ENCODE measurements at regions not wholly inside any gene's neighbourhood (a gene's known extent, or its start where the extent isn't known, plus 50 kb on each side); places are given as distances from the start of the nearest gene placed in this dataset.

- H3K9me3 Mint-ChIP-seq (ENCODE audit: unreplicated experiment) = peaks cover 59% of the 10 kb centered on the region
- no peaks in the 10 kb centered on the region for H3K4me1 Mint-ChIP-seq (ENCODE audit: insufficient read depth, unreplicated experiment)
- DNase-seq (ENCODE audit: unreplicated experiment) = no peak
- H3K27me3 Mint-ChIP-seq (ENCODE audit: insufficient read depth, unreplicated experiment) = no peaks in the 10 kb centered on the region
- ChIA-PET POLR2A (no interaction called here), CTCF (no interaction called here)
- intact Hi-C loops (cut with micrococcal nuclease) = no loop called here
- no peak overlapping the region for H3K27ac Mint-ChIP-seq (ENCODE audit: low read depth, unreplicated experiment)
- BruUV-seq (replicated peaks) = no TSS peak
- peaks cover 37% of the 10 kb centered on the region for H3K36me3 Mint-ChIP-seq (ENCODE audit: insufficient read depth, unreplicated experiment)
- TF ChIP-seq CTCF (IDR thresholded peaks at IDR 0.05; ENCODE audit: unreplicated experiment) = no peak
- H3K4me3 Mint-ChIP-seq (ENCODE audit: unreplicated experiment) = no peak overlapping the region
These were observed 1442.9 kb downstream of the UQCRFS1 start for GRCh38 chr19:27770095-27770494.

DNA sequence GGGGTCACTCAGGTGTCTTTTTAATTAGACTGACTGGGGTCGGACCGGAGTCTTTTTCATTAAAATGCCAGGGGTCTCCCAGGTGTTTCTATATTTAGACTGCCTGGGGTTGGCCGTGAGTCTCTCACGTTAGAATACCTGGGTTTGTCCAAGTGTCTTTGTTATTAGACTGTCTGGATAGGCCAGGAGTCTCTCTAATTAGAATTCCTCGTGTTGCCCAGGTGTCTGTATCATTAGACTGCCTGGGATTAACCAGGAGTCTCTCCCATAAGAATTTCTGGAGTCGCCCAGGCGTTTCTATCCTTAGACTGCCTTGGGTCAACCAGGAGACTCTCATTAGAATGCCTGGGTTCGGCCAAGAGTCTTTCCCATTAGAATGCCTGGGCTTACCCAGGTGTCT, 1445.7 kb downstream of the UQCRFS1 start:
- TF ChIP-seq CTCF (IDR thresholded peaks at IDR 0.05; ENCODE audit: unreplicated experiment) = no peak
- ChIA-PET CTCF (no interaction called here), POLR2A (no interaction called here)
- no TSS peak for BruUV-seq (replicated peaks)
- no peak overlapping the region for H3K4me3 Mint-ChIP-seq (ENCODE audit: unreplicated experiment)
- H3K27ac Mint-ChIP-seq (ENCODE audit: low read depth, unreplicated experiment) = no peak overlapping the region
- H3K36me3 Mint-ChIP-seq (ENCODE audit: insufficient read depth, unreplicated experiment) = peaks cover 21% of the 10 kb centered on the region
- peaks cover 48% of the 10 kb centered on the region for H3K9me3 Mint-ChIP-seq (ENCODE audit: unreplicated experiment)
- intact Hi-C loops (cut with micrococcal nuclease) = no loop called here
- DNase-seq (ENCODE audit: unreplicated experiment) = no peak
- H3K27me3 Mint-ChIP-seq (ENCODE audit: insufficient read depth, unreplicated experiment) = no peaks in the 10 kb centered on the region
- no peaks in the 10 kb centered on the region for H3K4me1 Mint-ChIP-seq (ENCODE audit: insufficient read depth, unreplicated experiment)

GRCh38 chr19:27765912-27766725, 1446.8 kb downstream of the UQCRFS1 start:
- Mint-ChIP-seq H3K36me3 (ENCODE audit: insufficient read depth, unreplicated experiment) (peaks cover 21% of the 10 kb centered on the region), H3K9me3 (ENCODE audit: unreplicated experiment) (peaks cover 42% of the 10 kb centered on the region), H3K4me3 (ENCODE audit: unreplicated experiment) (no peak overlapping the region), H3K4me1 (ENCODE audit: insufficient read depth, unreplicated experiment) (no peaks in the 10 kb centered on the region), H3K27ac (ENCODE audit: low read depth, unreplicated experiment) (no peak overlapping the region), H3K27me3 (ENCODE audit: insufficient read depth, unreplicated experiment) (no peaks in the 10 kb centered on the region)
- POLR2A ChIA-PET = no interaction called here
- TF ChIP-seq CTCF (IDR thresholded peaks at IDR 0.05; ENCODE audit: unreplicated experiment) = no peak
- no TSS peak for BruUV-seq (replicated peaks)
- CTCF ChIA-PET = no interaction called here
- intact Hi-C loops (cut with micrococcal nuclease) = no loop called here
- DNase-seq (ENCODE audit: unreplicated experiment) = no peak

DNA sequence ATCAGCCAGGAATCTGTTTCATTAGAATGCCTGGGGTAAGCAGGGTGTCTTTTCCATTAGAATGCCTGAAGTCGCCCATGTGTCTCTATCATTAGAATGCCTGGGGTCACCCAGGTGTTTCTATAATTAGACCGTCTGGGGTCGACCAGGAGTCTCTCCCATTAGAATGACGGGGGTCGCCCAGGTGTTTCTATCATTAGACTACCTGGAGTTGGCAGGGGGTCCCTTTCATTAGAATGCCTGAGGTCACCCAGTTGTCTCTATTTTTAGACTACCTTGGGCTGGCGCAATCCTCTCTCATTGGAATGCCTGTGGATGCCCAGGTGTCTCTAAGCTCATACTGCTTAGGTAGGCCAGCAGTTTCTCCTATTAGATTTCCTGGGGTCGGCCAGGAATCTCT, 1447.6 kb downstream of the UQCRFS1 start:
- Mint-ChIP-seq H3K27ac (ENCODE audit: low read depth, unreplicated experiment) (no peak overlapping the region), H3K4me3 (ENCODE audit: unreplicated experiment) (no peak overlapping the region), H3K36me3 (ENCODE audit: insufficient read depth, unreplicated experiment) (peaks cover 21% of the 10 kb centered on the region), H3K27me3 (ENCODE audit: insufficient read depth, unreplicated experiment) (no peaks in the 10 kb centered on the region), H3K9me3 (ENCODE audit: unreplicated experiment) (peaks cover 42% of the 10 kb centered on the region), H3K4me1 (ENCODE audit: insufficient read depth, unreplicated experiment) (no peaks in the 10 kb centered on the region)
- CTCF ChIA-PET = no interaction called here
- intact Hi-C loops (cut with micrococcal nuclease) = no loop called here
- no peak for TF ChIP-seq CTCF (IDR thresholded peaks at IDR 0.05; ENCODE audit: unreplicated experiment)
- POLR2A ChIA-PET = no interaction called here
- no TSS peak for BruUV-seq (replicated peaks)
- no peak for DNase-seq (ENCODE audit: unreplicated experiment)
